ENCODE measurements at regions not wholly inside any gene's neighbourhood (a gene's known extent, or its start where the extent isn't known, plus 50 kb on each side); places are given as distances from the start of the nearest gene placed in this dataset.

- TF ChIP-seq ZNF646 (CRISPR knock-in tag; IDR thresholded peaks at IDR 0.05) (no peak), MXD3 (CRISPR knock-in tag; IDR thresholded peaks at IDR 0.05) (no peak)
Measured at GRCh38 chr13:47294691-47295090, 397.8 kb upstream of the HTR2A start (continued).

GRCh38 chr13:47291107-47291656 lies 394.3 kb upstream of the HTR2A start:
- no peaks in the 10 kb centered on the region for H3K4me1 ChIP-seq (ENCODE audit: insufficient read depth, low read length)
- no peak overlapping the region for H3K4me3 ChIP-seq (replicated peaks in 1 of 3; ENCODE audit: insufficient read depth in 1 of 3, low read depth in 2 of 3, low read length in 3 of 3)
- ChIA-PET POLR2A (no interaction called here), CTCF (ENCODE audit: low intra/inter-chr PET ratio, low total read pairs) (no interaction called here)
- ATAC-seq (no peak), FAIRE-seq (no peak), DNase-seq (ENCODE audit: low spot score) (no peak)
- no peak overlapping the region for H2AFZ ChIP-seq (ENCODE audit: low read length)
- no peak overlapping the region for H3K27ac ChIP-seq (ENCODE audit: extremely low read length, insufficient read depth, low read length)
- intact Hi-C loops (cut with micrococcal nuclease; ENCODE audit: unreplicated experiment) (no loop called here), in situ Hi-C loops (cut with HindIII; ENCODE audit: extremely low pct_ligation_motif_present, low pct_unique_long_range_greater_than_20kb) (no loop called here)
- H3K9me3 ChIP-seq (ENCODE audit: low read length), result no peaks in the 10 kb centered on the region
- no peak overlapping the region for H3K9ac ChIP-seq (ENCODE audit: insufficient read depth, low read depth, low read length)
- 0% methylated on average over 2 of the region's 2 CpGs for WGBS (ENCODE audit: low lambda C conversion rate)
- H4K20me1 ChIP-seq (ENCODE audit: insufficient read depth, low read length), result no peaks in the 10 kb centered on the region
- no TSS peak for BruUV-seq (replicated peaks)
- H3K79me2 ChIP-seq (ENCODE audit: insufficient read depth, low read length), result no peaks in the 10 kb centered on the region
- H3K27me3 ChIP-seq (ENCODE audit: control insufficient read depth in 1 of 2, insufficient read depth in 2 of 2, low read length in 2 of 2), result no peaks in the 10 kb centered on the region
- no peaks in the 10 kb centered on the region for H3K36me3 ChIP-seq (replicated peaks in 1 of 2; ENCODE audit: control insufficient read depth in 1 of 2, insufficient read depth in 2 of 2, low read length in 2 of 2)
- no peak overlapping the region for H3K4me2 ChIP-seq (ENCODE audit: low read depth, low read length)
- TF ChIP-seq ZNF574 (CRISPR knock-in tag; IDR thresholded peaks at IDR 0.05), result no peak
- TF ChIP-seq IRF9 (CRISPR knock-in tag; IDR thresholded peaks at IDR 0.05; ENCODE audit: borderline replicate concordance), result no peak
- no peak for TF ChIP-seq HNRNPLL (IDR thresholded peaks at IDR 0.05; ENCODE audit: low read depth, low read length, poor library complexity, severe bottlenecking)
- TF ChIP-seq ZNF781 (CRISPR knock-in tag; IDR thresholded peaks at IDR 0.05; ENCODE audit: borderline replicate concordance, not compliant biosample characterization), result no peak
- no peak for TF ChIP-seq ATF7-NPFF (CRISPR knock-in tag; IDR thresholded peaks at IDR 0.05; ENCODE audit: low read depth)
- TF ChIP-seq NCOA2 (CRISPR knock-in tag; IDR thresholded peaks at IDR 0.05), result no peak
- no peak for TF ChIP-seq PRMT3 (CRISPR knock-in tag; IDR thresholded peaks at IDR 0.05; ENCODE audit: borderline replicate concordance, low read depth)

Measured in HepG2 (cell line).